ENCODE measurements at regions not wholly inside any gene's neighbourhood (a gene's known extent, or its start where the extent isn't known, plus 50 kb on each side); places are given as distances from the start of the nearest gene placed in this dataset.
"Not testable (repeated sequence)": the region's sequence is repeated elsewhere in the genome, so short reads cannot be mapped to it uniquely, and the experiment has no call there.

GRCh38 chr5:2376486-2376885, 375.0 kb downstream of the IRX2 start:
- DNase-seq: no peak

GRCh38 chr5:2375757-2376250, 375.7 kb downstream of the IRX2 start:
- no peak for DNase-seq

DNA sequence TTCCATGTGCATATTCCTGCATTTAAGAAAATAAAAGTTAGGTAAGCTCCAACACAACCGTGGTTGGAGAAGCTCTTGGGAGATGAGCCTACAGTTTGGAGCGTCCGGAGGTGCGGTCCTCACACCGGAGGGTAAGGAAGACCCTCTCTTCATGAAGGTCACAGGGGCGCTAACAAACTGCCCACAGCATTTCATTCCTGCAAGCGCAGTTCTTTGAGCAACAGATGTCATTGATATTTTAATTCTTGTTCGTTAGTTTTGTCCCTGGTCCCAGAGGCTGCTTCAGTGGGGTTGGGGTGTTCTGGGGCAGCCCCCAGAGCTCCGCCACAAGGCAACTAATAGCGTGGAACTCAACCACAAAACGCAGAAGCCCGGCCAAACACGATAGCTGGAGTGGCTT, 376.2 kb downstream of the IRX2 start:
- no peak for DNase-seq

DNA sequence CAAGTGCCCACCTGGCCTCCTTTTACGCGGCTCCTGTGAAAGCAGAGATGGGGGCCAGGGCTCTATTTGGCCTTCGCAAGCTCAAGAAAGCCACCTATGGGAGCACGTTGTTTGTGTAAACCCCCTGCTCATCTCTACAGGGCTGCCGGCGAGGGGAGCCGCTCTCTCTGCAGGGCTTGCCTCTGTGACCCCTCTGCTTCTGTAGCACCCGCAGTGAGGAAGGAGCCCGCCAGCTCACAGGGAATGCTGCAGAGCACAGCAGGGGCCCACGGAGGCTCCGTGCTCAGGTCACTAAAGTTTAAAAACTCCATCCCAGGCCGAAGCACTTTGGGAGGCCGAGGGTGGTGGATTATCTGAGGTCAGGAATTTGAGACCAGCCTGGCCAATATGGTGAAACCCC, 376.8 kb downstream of the IRX2 start:
- no peak for DNase-seq

DNA sequence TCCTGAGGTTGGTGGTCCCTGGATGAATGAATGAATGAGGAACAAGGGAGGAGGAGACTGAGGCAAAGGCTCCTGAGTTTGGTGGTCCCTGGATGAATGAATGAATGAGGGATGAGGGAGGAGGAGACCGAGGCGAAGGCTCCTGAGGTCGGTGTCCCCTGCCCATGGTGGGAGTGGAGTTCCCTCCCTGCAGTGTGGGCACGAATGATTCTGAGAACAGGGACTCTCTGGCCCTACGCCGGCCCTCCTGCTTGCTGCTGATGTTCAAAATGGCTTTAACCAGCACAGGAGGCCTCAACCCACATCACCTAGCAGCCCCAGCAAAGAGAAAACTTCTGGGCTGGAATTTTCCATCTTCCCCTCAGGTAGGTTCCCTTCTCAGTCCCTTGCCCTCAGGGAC, 377.8 kb downstream of the IRX2 start:
- DNase-seq: no peak

DNA sequence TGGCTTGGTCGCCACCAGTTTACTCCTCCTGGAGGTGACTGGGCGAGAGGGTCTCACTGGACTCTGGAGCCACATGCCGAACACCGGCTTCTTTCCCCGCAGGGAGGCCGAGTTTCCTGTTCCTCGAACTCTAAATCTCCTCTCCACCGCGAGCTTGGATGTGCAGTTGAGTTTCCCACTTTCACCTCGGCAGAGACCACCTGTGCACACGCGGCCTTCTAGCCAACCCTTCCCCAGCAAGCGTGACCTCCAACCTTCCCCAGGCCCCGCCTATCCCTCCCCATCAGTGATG, 380.1 kb downstream of the IRX2 start:
- no peak for DNase-seq

- no peak for DNase-seq
These were observed 380.7 kb downstream of the IRX2 start for GRCh38 chr5:2370626-2371418.

GRCh38 chr5:2369178-2369577, 382.3 kb downstream of the IRX2 start:
- no peak for DNase-seq

DNA sequence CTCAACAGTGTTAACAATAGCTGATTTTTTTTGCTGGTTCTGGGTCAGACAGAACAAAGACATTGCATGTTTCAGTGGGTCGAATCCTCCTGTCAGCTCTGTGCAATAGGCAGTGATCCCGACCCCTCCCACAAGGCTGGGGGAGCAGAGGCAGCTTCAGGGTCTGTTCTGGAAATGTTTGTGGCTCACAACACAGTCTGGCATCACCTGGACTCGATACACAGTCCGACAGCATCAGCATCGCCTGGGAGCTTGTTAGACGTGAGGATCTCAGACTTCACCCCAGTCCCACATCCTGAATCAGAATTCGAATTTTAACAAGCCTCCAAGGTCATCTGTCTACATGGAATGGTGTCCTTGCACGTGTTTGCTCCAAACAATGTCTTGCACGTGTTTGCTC, 384.7 kb downstream of the IRX2 start:
- DNase-seq: no peak

GRCh38 chr5:2357309-2357708, 394.2 kb downstream of the IRX2 start:
- DNase-seq: no peak

DNA sequence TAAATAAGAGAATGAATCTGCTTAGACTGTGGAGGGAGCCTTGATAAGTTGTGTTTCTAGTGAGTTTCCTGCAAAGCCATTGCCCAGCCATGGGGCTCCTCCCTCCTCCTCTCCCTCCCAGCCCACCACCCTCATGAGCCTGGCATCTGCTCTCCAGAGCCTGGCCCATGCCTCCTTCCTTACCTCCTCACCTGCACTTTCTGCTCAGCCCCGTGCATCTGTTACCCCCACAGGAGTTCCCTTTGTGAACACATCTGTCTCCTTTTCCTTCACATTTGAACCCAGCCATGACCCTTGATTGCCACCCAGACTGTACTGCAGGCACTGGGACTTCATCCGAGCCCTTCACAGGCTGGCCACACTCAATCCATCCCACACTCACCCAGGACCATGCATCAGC, 395.6 kb downstream of the IRX2 start:
- no peak for DNase-seq

DNA sequence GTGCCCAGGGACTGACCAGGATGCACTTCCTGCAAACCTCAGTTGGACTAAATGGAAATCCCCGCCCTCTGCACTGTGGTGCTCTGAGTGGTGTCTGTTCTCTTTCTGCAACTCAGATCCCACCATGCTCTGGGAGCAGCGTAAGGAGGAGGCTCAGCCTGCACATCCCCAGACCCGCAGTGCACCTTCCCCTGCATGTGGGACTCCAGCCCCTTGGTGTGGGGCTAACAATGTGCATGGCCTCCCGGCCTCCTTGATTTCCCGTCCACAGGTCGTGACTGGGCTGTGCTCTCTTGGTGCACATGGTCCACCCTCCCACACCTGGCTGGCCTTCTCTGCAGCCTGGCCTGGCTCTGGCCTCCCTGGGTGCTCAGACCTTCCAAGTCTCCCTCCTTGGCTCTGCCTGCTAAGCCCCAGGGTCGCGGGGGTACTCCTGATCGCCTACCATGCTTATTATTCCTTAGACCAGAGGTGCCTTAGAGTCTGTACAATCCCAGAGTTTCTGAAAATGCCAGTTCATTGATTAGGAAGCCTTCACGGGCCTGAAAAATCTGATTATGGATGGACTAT, 397.5 kb downstream of the IRX2 start:
- no peak for DNase-seq

GRCh38 chr5:2353211-2353610, 398.3 kb downstream of the IRX2 start:
- DNase-seq: no peak

- DNase-seq: no peak
These were observed 399.2 kb downstream of the IRX2 start for GRCh38 chr5:2352101-2352861.

DNA sequence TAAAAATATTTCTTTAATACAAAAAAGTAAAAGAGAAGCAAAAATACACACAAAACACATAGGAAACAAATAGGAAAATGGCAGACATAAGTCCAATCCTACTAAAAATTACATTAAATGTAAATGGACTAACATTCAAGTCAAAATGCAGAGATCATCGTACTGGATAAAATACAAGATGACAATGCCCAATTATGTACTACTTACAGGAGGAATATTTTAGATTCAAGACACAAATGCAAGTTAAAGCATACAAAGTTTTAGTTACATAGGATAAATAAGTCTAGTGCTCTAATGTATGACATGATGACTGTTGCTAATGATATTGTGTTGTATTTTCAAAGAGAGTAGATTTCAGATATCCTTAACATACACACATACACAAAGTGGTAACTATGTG, 401.7 kb downstream of the IRX2 start:
- DNase-seq: not testable (repeated sequence)

DNA sequence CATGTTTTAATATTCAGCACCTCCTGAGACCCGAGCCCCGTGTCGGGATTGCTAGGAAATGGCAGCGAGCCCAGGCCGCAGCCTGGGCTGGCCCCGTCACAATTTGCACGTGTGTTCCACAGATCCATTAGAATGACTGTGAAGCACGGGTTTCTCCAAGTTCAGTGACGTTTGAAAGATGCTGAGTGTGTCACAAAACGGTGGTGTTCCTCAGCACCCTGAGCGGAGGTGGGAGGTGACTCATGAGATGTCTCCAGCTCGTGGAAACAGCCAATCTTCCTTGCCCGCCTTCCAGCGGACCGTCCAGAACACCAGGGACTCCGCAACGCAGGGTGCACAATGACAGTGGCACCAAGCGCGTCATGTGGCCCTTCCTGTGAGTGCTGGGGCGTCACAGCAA, 412.8 kb downstream of the IRX2 start:
- no peak for DNase-seq

GRCh38 chr5:2335733-2336515, 415.6 kb downstream of the IRX2 start:
- no peak for DNase-seq

DNA sequence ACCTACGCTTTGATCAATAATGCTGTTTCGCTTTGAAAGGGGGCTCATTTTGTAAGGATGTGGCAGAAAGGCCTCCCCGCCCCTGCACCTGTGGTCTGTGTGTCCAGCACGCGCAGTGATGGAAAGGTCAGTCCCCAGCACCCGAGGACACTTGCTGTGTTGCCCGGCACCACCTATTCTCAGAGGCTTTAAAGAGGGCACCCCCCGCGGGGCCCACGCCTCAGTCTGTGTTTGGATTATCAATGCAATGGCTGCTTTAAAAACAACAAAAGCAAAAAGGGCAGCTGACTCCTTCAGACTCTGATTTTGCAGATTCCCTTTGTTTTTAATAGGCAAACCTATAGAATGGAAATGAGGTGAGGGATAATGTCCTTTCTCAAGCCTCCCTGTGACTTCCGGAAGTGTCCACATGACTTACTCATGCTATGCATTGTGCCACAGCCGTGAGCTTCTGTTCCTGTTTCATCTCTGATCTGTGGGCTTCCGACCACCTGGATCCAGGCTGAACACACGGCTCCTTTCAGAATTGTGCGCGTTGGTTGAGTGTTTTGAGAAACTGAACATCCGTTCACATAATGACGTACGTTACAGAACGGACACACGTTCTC, 416.2 kb downstream of the IRX2 start:
- DNase-seq: no peak

DNA sequence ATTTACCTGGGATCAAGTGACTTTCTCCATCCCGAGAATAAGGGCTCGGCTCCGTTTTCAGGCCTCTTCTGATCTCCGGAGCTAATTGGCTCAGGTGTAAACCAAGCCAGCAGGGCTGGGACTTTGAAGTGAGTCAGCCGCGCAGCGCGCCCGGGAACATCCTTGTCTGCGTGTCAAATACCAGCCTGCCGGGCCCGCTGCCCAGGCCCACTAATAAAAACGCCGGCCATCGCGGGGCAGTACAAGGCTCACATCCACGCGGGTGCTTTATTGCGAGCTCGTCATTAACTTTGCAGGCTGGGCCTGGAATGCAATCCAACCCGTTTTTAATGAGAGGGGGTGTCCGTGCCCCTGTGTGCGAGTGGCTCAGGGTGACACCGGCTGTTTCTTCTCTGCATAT, 416.8 kb downstream of the IRX2 start:
- no peak for DNase-seq

- no peak for DNase-seq
These were observed 418.2 kb downstream of the IRX2 start for GRCh38 chr5:2333291-2333690.

DNA sequence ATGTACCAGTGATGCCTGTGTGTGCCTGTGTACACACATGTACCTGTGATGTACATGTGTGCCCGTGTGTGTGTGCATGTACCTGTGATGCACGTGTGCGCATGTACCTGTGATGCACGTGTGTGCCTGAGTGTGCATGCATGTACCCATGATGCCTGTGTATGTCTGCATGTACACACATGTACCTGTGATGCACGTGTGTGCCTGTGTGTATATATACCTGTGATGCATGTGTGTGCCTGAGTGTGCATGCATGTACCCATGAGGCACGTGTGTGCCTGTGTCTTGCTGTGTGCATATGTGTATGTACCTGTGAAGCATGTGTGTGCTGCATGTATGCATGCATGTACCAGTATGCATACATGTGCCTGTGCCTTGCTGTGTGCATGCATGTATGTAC, 419.0 kb downstream of the IRX2 start:
- DNase-seq: no peak

- DNase-seq: no peak
These were observed 420.9 kb downstream of the IRX2 start for GRCh38 chr5:2330325-2331130.

Measured in CD4-positive, alpha-beta T cell treated with Interferon alpha-2 for 1 hour (primary cell).